ENCODE measurements at regions not wholly inside any gene's neighbourhood (a gene's known extent, or its start where the extent isn't known, plus 50 kb on each side); places are given as distances from the start of the nearest gene placed in this dataset.

GRCh38 chr5:2867373-2867933 lies 116.0 kb upstream of the IRX2 start (continued):
- TF ChIP-seq CBX8 (IDR thresholded peaks at IDR 0.05; ENCODE audit: borderline replicate concordance, low read depth, low read length) (no peak), TBP (IDR thresholded peaks at IDR 0.05; ENCODE audit: low read depth, low read length) (no peak)
